Duodenal mucosa (tissue), 2 donors: ENCODE measurements at regions not wholly inside any gene's neighbourhood (a gene's known extent, or its start where the extent isn't known, plus 50 kb on each side); places are given as distances from the start of the nearest gene placed in this dataset.
"Not testable (repeated sequence)": the region's sequence is repeated elsewhere in the genome, so short reads cannot be mapped to it uniquely, and the experiment has no call there.

Source experiments
- H3K27ac ChIP-seq: one replicate; pipeline ENCODE4 v1.7.0; 2013; ENCODE audit warnings: low read depth, low read length
- H3K27me3 ChIP-seq, 2 donors: one replicate each; pipeline ENCODE4 v1.7.0; 2013; ENCODE audit warnings: low read length in 2 of 2, control low read depth in 1 of 2; ENCODE audit not compliant: insufficient read depth in 2 of 2, control insufficient read depth in 1 of 2
- H3K36me3 ChIP-seq, 2 donors: one replicate each; pipeline ENCODE4 v1.7.0; 2013; ENCODE audit warnings: low read length in 2 of 2, control low read depth in 1 of 2; ENCODE audit not compliant: insufficient read depth in 2 of 2, control insufficient read depth in 1 of 2
- H3K4me1 ChIP-seq, 2 donors: one replicate each; pipeline ENCODE4 v1.7.0; 2013; ENCODE audit warnings: low read length in 2 of 2, control low read depth in 1 of 2; ENCODE audit not compliant: insufficient read depth in 2 of 2, control insufficient read depth in 1 of 2
- H3K4me3 ChIP-seq, 2 donors: one replicate each; pipeline ENCODE4 v1.7.0; 2013; ENCODE audit warnings: low read length in 2 of 2, low read depth in 1 of 2
- H3K9ac ChIP-seq, 2 donors: one replicate each; pipeline ENCODE4 v1.7.0; 2013; ENCODE audit warnings: low read length in 2 of 2, low read depth in 1 of 2
- H3K9me3 ChIP-seq, 2 donors: one replicate each; pipeline ENCODE4 v1.7.0; 2013; ENCODE audit warnings: low read length in 2 of 2, control low read depth in 1 of 2; ENCODE audit not compliant: control insufficient read depth in 1 of 2

GRCh38 chr2:16742026-16742425 is 76.4 kb upstream of the CYRIA start:
- no peak overlapping the region for H3K27ac ChIP-seq
- no peaks in the 10 kb centered on the region for H3K9me3 ChIP-seq
- no peaks in the 10 kb centered on the region for H3K27me3 ChIP-seq
- H3K4me1 ChIP-seq, result no peaks in the 10 kb centered on the region
- H3K9ac ChIP-seq, result no peak overlapping the region
- H3K4me3 ChIP-seq, result no peak overlapping the region
- H3K36me3 ChIP-seq, result no peaks in the 10 kb centered on the region

GRCh38 chr2:16741498-16741897 is 75.9 kb upstream of the CYRIA start:
- Histone ChIP-seq H3K36me3 (no peaks in the 10 kb centered on the region), H3K4me3 (no peak overlapping the region), H3K4me1 (no peaks in the 10 kb centered on the region), H3K27ac (no peak overlapping the region), H3K9ac (no peak overlapping the region), H3K27me3 (no peaks in the 10 kb centered on the region), H3K9me3 (no peaks in the 10 kb centered on the region)

- H3K4me1 ChIP-seq, result no peaks in the 10 kb centered on the region
- H3K27me3 ChIP-seq, result no peaks in the 10 kb centered on the region
- no peak overlapping the region for H3K4me3 ChIP-seq
- H3K9me3 ChIP-seq, result no peaks in the 10 kb centered on the region
- H3K36me3 ChIP-seq, result no peaks in the 10 kb centered on the region
- H3K27ac ChIP-seq, result no peak overlapping the region
- H3K9ac ChIP-seq, result no peak overlapping the region
These were observed 74.3 kb upstream of the CYRIA start for GRCh38 chr2:16739778-16740581.

GRCh38 chr2:16738361-16739225 is 73.0 kb upstream of the CYRIA start:
- Histone ChIP-seq H3K36me3 (no peaks in the 10 kb centered on the region), H3K27me3 (no peaks in the 10 kb centered on the region), H3K4me1 (no peaks in the 10 kb centered on the region), H3K9ac (no peak overlapping the region), H3K4me3 (no peak overlapping the region), H3K9me3 (no peaks in the 10 kb centered on the region), H3K27ac (no peak overlapping the region)

GRCh38 chr2:16737812-16738211 is 72.2 kb upstream of the CYRIA start:
- Histone ChIP-seq H3K9ac (no peak overlapping the region), H3K4me3 (no peak overlapping the region), H3K27ac (no peak overlapping the region), H3K9me3 (no peaks in the 10 kb centered on the region), H3K27me3 (no peaks in the 10 kb centered on the region), H3K4me1 (no peaks in the 10 kb centered on the region), H3K36me3 (no peaks in the 10 kb centered on the region)

GRCh38 chr2:16736633-16737032 is 71.0 kb upstream of the CYRIA start:
- Histone ChIP-seq H3K9me3 (no peaks in the 10 kb centered on the region), H3K4me1 (no peaks in the 10 kb centered on the region), H3K9ac (no peak overlapping the region), H3K27ac (no peak overlapping the region), H3K4me3 (no peak overlapping the region), H3K36me3 (no peaks in the 10 kb centered on the region), H3K27me3 (no peaks in the 10 kb centered on the region)

- Histone ChIP-seq H3K4me3 (no peak overlapping the region), H3K27ac (no peak overlapping the region), H3K27me3 (no peaks in the 10 kb centered on the region), H3K36me3 (no peaks in the 10 kb centered on the region), H3K9ac (no peak overlapping the region), H3K4me1 (peaks cover 0 to 3% of the 10 kb centered on the region in 2 donors), H3K9me3 (no peaks in the 10 kb centered on the region)
These were observed 63.7 kb upstream of the CYRIA start for GRCh38 chr2:16729335-16729734.

GRCh38 chr2:16728351-16729136 is 62.9 kb upstream of the CYRIA start:
- Histone ChIP-seq H3K9ac (no peak overlapping the region), H3K27me3 (no peaks in the 10 kb centered on the region), H3K36me3 (no peaks in the 10 kb centered on the region), H3K4me1 (peaks cover 0 to 3% of the 10 kb centered on the region in 2 donors), H3K9me3 (no peaks in the 10 kb centered on the region), H3K27ac (no peak overlapping the region), H3K4me3 (no peak overlapping the region)

- H3K36me3 ChIP-seq, H3K27ac ChIP-seq, H3K9ac ChIP-seq, H3K4me1 ChIP-seq, H3K4me3 ChIP-seq, H3K27me3 ChIP-seq, H3K9me3 ChIP-seq: not testable (repeated sequence)
These were observed 62.2 kb upstream of the CYRIA start for GRCh38 chr2:16727849-16728248.

- Histone ChIP-seq H3K36me3 (no peaks in the 10 kb centered on the region), H3K9ac (no peak overlapping the region), H3K27ac (no peak overlapping the region), H3K4me3 (no peak overlapping the region), H3K4me1 (peaks cover 0 to 3% of the 10 kb centered on the region in 2 donors), H3K27me3 (no peaks in the 10 kb centered on the region), H3K9me3 (no peaks in the 10 kb centered on the region)
These were observed 61.6 kb upstream of the CYRIA start for GRCh38 chr2:16727256-16727655.
